Activated gamma-delta T cell treated with anti-CD3 and anti-CD28 coated beads, Interleukin-2, amount 50 U/mL, for 16 hours (primary cell): ENCODE measurements at regions not wholly inside any gene's neighbourhood (a gene's known extent, or its start where the extent isn't known, plus 50 kb on each side); places are given as distances from the start of the nearest gene placed in this dataset.
"Not testable (repeated sequence)": the region's sequence is repeated elsewhere in the genome, so short reads cannot be mapped to it uniquely, and the experiment has no call there.

Experiments
- DNase-seq: peaks from one replicate; pipeline ENCODE4 v3.0.0-alpha.2; 2020; ENCODE audit warnings: low read depth

DNA sequence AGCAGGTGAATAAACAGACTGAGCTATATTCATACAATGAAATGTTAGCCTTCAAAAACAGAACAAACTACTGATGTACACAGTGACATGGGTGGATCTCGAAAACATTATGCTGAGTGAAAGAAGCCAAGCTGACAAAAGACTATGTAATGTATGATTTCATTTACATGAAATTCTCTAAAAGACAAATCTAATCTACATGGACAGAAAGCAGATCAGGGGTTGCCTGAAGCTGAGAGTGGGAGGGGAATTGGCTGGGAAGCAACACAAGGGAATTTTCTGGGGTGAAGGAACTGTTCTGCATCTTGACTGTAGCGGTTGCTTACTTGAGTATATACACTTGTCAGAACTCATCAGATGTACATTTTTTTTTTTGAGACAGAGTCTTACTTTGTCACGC is 121.7 kb upstream of the SVIL start:
- DNase-seq: no peak

GRCh38 chr10:29753283-29753682 is 118.5 kb upstream of the SVIL start:
- DNase-seq: no peak

GRCh38 chr10:29751684-29752083 is 116.9 kb upstream of the SVIL start:
- no peak for DNase-seq

DNA sequence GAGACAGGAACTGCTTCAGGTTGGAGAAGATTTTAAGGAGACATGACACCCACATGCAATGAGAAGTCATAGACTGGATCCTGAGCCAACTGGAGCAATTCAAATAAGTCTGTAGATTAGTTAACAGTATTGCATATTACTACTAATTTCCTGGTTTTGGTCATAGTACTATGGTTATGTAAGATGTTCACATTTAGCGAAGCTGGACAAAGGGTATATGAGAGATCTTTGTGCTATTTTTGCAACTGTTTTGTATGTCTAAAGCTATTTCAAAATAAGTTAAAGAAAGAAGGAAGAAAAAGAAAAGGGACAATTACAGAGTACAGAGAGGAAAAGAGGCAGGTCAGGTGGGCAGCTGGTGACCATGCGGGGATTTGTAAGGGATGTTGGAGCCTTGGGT is 116.5 kb upstream of the SVIL start:
- DNase-seq: no peak

- no peak for DNase-seq
These were observed 114.4 kb upstream of the SVIL start for GRCh38 chr10:29749150-29749549.

DNA sequence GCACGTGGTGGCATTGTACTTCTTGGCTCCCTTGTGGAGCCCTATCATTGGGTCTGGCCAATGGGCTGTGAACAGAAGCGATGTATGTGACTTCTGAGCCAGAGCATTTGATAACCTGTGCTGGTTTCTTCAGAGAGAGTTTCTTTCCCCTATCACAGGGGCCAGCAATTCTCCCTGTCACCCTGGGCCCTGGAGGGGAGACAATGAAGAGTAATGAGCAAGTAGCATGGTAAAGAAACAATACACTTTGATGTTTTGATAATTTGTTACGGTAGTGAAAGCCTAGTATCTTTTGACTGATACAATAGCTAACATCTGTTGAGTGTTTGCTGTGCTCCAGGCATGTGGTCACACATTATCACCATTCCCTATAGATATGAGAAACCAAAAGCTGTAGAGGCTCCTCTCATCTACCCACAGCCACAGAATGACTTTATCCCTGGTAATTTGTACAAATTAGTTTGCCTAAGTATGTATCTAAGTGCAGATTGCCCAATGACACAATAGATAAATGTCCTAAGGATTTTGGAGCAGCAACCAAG is 113.4 kb upstream of the SVIL start:
- no peak for DNase-seq

GRCh38 chr10:29746080-29746797 is 111.5 kb upstream of the SVIL start:
- no peak for DNase-seq

- DNase-seq: no peak
These were observed 106.3 kb upstream of the SVIL start for GRCh38 chr10:29740981-29741545.

DNA sequence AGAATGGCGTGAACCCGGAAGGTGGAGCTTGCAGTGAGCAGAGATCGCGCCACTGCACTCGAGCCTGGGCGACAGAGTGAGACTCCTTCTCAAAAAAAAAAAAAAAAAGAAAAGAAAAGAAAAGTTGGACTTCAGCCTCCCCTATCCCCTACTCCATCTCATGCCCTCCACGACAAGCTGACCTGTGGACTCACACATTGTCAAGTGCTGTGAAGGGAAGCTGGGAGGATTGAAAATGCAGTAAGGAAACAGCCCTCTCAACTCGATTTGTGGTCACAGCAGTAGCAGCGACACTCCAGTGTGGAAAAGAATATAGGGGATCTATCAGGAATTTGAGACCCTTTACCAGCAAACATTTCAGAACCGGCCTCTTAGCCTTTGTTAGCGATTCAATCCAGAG is 103.6 kb upstream of the SVIL start:
- no peak for DNase-seq

GRCh38 chr10:29737074-29737593 is 102.4 kb upstream of the SVIL start:
- no peak for DNase-seq

DNA sequence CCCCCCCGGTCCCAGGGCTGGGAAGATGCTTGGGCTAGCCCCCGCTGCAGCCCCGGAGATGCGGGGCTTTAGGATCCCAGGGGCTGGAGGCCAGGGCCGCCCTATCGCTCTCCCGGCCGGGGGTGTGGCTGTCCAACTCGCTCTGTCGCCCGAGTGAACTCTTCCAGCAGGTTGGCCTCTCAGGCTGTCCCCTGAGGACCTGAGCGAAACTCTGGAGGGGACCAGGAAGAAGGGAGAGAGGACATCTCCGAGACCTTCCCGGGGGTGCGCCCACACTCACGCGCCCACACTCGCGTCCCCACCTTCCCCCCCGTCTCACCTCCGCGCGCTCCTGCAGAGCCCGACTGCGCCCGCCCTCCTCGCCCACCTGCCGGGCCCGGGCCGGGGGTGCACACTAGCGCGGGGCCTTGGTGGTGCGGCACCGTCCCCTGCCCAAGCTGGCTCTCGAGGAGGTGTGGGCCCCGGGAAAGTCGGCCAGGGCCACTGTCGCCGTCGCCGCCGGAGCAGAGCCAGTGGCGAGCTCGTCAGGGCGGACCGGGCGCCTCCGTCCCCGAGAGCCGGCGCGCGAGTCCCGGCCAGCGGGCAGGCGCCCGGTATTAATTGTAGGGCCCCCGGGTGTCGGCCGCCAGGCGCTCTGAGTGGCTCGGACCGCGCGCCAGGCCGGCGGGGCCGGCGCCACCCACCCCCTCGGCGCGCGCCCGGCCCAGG is 101.7 kb upstream of the SVIL start:
- DNase-seq: peak; percentile 2

- peak; percentile 72 for DNase-seq
These were observed 101.0 kb upstream of the SVIL start for GRCh38 chr10:29735628-29736365.

DNA sequence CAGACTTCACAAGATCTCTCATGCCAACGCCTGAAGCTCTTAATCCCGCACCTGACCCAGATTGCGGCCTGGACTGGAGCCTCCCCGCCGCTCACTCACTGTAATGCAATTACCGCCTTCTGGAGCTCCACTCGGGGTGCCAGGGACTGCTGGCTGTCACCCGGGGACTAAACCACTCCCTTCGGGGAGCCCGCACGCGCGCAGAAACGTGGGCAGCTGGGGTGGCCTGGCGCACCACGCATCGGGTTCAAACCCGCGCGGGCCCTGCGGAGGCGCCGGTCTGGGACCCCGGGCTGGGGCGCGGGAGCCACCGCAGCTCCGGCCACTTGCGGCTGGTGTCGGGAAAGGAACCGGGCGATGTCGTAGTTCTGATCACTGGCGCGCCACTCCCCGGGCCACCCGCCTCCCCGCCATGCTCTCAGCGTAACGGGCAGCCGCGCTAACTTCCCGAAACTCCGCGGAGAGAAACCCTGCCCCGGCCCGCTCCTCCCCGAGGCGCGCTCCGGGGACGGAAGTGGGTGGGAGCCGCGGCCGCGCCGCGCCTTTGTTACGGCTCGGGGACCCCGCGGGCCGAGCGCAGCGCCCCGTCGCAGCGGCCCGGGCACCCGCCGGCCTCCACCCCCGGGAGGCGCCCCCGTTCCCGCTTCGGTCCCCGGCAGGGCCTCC is 100.3 kb upstream of the SVIL start:
- peak; percentile 24 for DNase-seq

DNA sequence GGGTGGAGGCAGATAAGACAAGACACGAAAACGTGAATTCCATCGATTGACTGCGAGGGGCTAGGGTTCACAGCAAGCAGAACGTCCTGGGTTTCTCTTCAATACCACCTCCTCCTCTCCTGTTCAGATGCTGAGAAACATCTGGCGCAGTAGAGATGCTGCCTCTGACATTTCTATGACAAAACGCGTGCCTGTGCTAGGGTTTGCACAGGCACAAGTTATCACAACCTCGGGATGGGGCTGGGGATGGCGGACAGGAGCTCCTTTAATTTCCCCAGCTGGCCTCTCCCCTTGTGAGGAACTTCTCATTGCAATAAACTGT is 99.8 kb upstream of the SVIL start:
- no peak for DNase-seq

DNA sequence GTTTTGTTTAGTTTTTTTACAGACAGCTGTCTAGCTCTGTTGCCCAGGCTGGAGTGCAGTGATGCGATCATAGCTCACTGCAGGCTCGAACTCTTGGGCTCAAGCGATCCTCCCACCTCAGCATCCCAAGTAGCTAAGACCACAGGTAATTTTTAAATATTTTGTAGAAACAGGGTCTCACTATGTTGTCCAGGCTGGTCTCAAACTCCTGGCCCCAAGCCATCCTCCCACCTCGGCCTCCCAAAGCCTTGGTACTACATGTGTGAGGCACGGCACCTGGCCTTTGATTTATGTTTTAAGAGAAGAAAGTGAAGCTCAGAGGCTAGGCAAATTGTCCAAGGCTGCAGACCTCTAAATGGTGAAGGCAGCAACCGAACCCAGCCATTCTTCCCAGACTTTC is 98.6 kb upstream of the SVIL start:
- DNase-seq: no peak

- DNase-seq: no peak
These were observed 98.1 kb upstream of the SVIL start for GRCh38 chr10:29732918-29733317.

DNA sequence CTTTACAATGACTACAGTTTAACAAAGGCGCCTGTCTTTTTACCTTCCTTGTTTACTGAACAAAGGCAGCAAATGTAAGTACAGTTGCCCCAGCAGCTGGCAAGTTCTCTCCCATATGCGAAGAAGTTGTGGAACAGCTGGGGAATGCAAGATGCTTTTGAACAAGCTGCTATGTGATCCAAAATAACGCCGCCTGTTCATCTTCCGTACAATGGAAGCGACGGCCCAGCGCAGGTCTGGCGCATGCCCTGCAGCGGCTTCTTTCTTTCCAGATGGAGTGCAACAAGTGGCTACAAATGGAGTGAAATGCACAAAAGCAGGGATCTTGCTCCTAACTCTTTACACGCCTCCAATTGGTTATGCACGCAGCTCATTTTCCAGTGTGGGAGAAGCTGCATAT is 97.0 kb upstream of the SVIL start:
- no peak for DNase-seq

DNA sequence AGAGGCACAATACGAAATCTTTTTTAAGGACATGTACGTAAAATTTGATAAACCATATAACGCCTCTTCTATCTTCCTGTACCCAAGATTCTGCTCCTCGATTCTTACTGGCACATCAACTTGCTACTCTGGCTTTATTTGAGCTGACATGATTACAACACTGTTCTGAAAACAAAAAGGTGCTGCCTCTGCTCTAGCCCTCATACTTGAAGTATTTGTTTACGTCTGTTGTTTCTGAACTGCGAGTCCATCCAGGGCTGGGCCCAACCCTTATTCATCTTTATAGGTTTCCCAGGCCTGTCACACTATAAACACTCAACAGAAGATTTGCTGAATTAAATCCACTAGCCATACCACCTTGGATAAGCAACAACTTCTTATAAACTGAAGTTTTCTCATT is 96.2 kb upstream of the SVIL start:
- no peak for DNase-seq

DNA sequence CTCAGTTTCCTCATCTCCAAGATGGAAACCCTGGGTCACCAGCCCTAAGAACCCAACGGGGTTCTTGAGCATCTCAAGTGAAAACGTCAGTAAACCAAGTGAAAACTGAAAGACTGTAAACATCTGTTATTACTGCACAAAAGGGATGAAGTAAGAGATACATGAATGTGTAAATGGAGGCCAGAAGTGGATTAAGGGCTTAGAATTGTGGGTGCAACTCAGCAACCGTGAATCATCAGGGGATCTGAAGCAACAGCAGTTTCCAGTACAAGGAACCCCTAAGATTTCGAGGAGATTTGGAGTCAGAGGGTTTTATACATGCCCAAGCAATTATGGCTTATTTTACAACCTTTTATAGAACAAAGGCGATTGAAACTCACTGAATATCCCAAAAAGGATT is 95.7 kb upstream of the SVIL start:
- DNase-seq: no peak

DNA sequence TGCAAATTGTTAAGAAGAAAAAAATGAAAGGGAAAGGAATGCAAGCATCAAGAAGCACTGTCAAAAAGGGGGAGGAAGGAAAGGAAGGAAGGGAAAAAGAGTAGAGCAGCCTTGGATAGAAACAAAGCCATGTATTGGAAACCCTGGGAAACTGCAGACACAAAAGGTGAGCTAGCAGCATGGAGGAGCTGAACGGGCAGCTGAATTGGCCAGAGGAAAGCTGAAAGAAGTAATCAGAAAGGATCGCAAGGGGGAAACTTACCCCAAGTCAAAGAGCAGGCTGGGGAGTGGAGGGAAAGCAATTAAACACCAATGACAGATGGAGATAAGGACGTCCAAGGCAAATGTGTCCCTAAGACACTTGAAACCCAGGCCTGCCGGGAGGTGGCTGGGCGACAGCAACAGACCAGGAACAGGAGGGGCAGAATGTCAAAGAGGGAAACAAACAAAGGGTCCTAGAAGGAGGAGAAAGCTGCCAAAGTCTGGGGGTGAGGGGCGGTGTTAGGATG is 93.8 kb upstream of the SVIL start:
- no peak for DNase-seq

GRCh38 chr10:29725927-29726326 is 91.2 kb upstream of the SVIL start:
- not testable (repeated sequence) for DNase-seq
